ENCODE measurements at regions not wholly inside any gene's neighbourhood (a gene's known extent, or its start where the extent isn't known, plus 50 kb on each side); places are given as distances from the start of the nearest gene placed in this dataset.

GRCh38 chr13:80562433-80563156 lies 221.7 kb upstream of the SPRY2 start:
- no peaks in the 10 kb centered on the region for H3K27me3 ChIP-seq (ENCODE audit: insufficient read depth, low read length)
- H3K4me1 ChIP-seq (ENCODE audit: control insufficient read depth, insufficient read depth, low read length, unreplicated experiment), result peaks cover 6% of the 10 kb centered on the region
- H3K36me3 ChIP-seq (ENCODE audit: insufficient read depth, low read length), result no peaks in the 10 kb centered on the region
- no peak overlapping the region for H2AFZ ChIP-seq (ENCODE audit: low read length, unreplicated experiment)
- H3K27ac ChIP-seq (ENCODE audit: low read depth, low read length), result no peak overlapping the region
- no peaks in the 10 kb centered on the region for H3K79me2 ChIP-seq (ENCODE audit: control insufficient read depth, insufficient read depth, low read length, unreplicated experiment)
- H3K4me3 ChIP-seq (ENCODE audit: low read depth, low read length), result no peak overlapping the region

- Histone ChIP-seq H3K4me1 (ENCODE audit: control insufficient read depth, insufficient read depth, low read length, unreplicated experiment) (peaks cover 12% of the 10 kb centered on the region), H3K27me3 (ENCODE audit: insufficient read depth, low read length) (no peaks in the 10 kb centered on the region), H3K27ac (ENCODE audit: low read depth, low read length) (no peak overlapping the region), H3K79me2 (ENCODE audit: control insufficient read depth, insufficient read depth, low read length, unreplicated experiment) (no peaks in the 10 kb centered on the region), H3K36me3 (ENCODE audit: insufficient read depth, low read length) (no peaks in the 10 kb centered on the region), H3K4me3 (ENCODE audit: low read depth, low read length) (no peak overlapping the region), H2AFZ (ENCODE audit: low read length, unreplicated experiment) (no peak overlapping the region)
Measured at GRCh38 chr13:80560609-80561008, 219.7 kb upstream of the SPRY2 start.

- no peak overlapping the region for H3K4me3 ChIP-seq (ENCODE audit: low read depth, low read length)
Measured at GRCh38 chr13:80559944-80560343, 219.0 kb upstream of the SPRY2 start.

GRCh38 chr13:80558074-80558473 lies 217.1 kb upstream of the SPRY2 start:
- H3K27ac ChIP-seq (ENCODE audit: low read depth, low read length), result no peak overlapping the region
- H3K4me3 ChIP-seq (ENCODE audit: low read depth, low read length), result no peak overlapping the region
- no peaks in the 10 kb centered on the region for H3K36me3 ChIP-seq (ENCODE audit: insufficient read depth, low read length)
- H2AFZ ChIP-seq (ENCODE audit: low read length, unreplicated experiment), result no peak overlapping the region
- H3K27me3 ChIP-seq (ENCODE audit: insufficient read depth, low read length), result no peaks in the 10 kb centered on the region
- H3K4me1 ChIP-seq (ENCODE audit: control insufficient read depth, insufficient read depth, low read length, unreplicated experiment), result peaks cover 22% of the 10 kb centered on the region
- no peaks in the 10 kb centered on the region for H3K79me2 ChIP-seq (ENCODE audit: control insufficient read depth, insufficient read depth, low read length, unreplicated experiment)

More at GRCh38 chr13:80559944-80560343, 219.0 kb upstream of the SPRY2 start:
- Histone ChIP-seq H3K36me3 (ENCODE audit: insufficient read depth, low read length) (no peaks in the 10 kb centered on the region), H3K4me1 (ENCODE audit: control insufficient read depth, insufficient read depth, low read length, unreplicated experiment) (peaks cover 12% of the 10 kb centered on the region), H3K27me3 (ENCODE audit: insufficient read depth, low read length) (no peaks in the 10 kb centered on the region), H2AFZ (ENCODE audit: low read length, unreplicated experiment) (no peak overlapping the region), H3K27ac (ENCODE audit: low read depth, low read length) (no peak overlapping the region), H3K79me2 (ENCODE audit: control insufficient read depth, insufficient read depth, low read length, unreplicated experiment) (no peaks in the 10 kb centered on the region)

DNA sequence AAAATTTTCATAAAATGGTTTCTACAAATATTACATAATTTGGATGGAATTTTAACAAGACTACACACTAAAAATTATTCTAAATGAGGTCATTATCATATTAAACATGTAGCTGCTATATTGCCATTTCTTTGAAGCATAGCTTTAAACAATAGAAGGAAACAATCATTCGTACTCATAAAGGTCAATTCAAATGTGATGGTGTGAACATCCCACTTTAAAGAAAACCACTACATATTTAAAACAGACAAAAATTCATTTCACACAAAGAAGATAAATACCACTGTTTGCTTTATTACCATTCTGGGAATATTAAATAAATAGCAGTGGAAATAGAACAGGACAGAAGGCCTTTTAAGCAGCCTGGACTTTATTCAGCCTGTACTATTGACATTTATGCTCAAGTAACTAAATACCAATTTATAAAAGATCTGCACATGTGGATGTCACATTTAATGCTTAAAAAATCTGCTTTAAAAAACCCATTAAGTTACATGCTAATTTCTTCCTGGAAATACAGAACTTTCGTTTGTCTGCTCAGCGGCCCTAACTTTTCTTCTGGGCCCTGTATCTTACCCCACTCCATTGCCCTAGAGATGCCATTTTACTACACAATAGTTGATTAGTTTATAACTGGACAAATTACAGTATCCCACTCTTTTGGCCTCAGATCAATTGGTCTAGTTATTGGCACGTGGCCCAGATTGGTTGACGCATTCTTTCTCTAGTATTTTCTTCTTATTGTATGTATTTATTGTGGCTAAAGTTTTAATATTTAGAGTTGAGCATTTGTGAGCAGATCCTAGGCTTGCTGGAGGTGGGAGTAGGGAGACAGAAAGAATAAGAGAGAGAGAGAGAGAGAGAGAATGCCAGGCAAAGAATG lies 215.1 kb upstream of the SPRY2 start:
- H3K4me1 ChIP-seq (ENCODE audit: control insufficient read depth, insufficient read depth, low read length, unreplicated experiment), result peaks cover 33% of the 10 kb centered on the region
- H3K27me3 ChIP-seq (ENCODE audit: insufficient read depth, low read length), result no peaks in the 10 kb centered on the region
- no peak overlapping the region for H2AFZ ChIP-seq (ENCODE audit: low read length, unreplicated experiment)
- H3K27ac ChIP-seq (ENCODE audit: low read depth, low read length), result no peak overlapping the region
- no peaks in the 10 kb centered on the region for H3K36me3 ChIP-seq (ENCODE audit: insufficient read depth, low read length)
- no peaks in the 10 kb centered on the region for H3K79me2 ChIP-seq (ENCODE audit: control insufficient read depth, insufficient read depth, low read length, unreplicated experiment)
- H3K4me3 ChIP-seq (ENCODE audit: low read depth, low read length), result no peak overlapping the region

DNA sequence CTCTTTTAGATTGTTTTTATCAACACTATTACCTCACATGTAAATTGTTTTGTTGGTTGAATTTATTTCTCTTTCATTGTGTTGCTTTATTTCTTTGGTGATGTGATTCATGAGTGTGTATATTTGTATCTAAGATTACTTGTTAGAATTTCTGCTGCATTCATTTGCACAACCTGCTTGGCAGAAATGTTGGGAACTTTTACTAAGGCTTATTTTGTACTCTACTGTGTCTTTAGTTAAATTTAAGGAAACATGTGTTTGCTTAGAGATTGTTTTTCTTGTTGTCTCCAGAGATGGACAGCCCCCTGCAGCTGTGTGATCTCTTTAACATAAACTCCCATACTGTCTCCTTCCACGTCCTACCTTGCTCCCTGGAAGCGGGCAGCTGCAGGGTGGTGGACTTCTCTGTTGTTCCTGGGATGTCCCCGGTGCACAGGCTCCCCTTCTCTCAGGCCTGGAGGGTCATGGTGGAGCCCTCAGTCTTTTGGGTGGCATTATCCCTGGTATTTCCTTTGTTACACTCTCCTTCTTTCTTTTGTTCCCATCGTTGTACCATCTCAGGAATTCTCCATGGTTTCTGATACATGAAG lies 212.0 kb upstream of the SPRY2 start:
- Histone ChIP-seq H2AFZ (ENCODE audit: low read length, unreplicated experiment) (no peak overlapping the region), H3K4me1 (ENCODE audit: control insufficient read depth, insufficient read depth, low read length, unreplicated experiment) (peaks cover 37% of the 10 kb centered on the region), H3K4me3 (ENCODE audit: low read depth, low read length) (no peak overlapping the region), H3K36me3 (ENCODE audit: insufficient read depth, low read length) (no peaks in the 10 kb centered on the region), H3K79me2 (ENCODE audit: control insufficient read depth, insufficient read depth, low read length, unreplicated experiment) (no peaks in the 10 kb centered on the region), H3K27ac (ENCODE audit: low read depth, low read length) (no peak overlapping the region), H3K27me3 (ENCODE audit: insufficient read depth, low read length) (no peaks in the 10 kb centered on the region)

DNA sequence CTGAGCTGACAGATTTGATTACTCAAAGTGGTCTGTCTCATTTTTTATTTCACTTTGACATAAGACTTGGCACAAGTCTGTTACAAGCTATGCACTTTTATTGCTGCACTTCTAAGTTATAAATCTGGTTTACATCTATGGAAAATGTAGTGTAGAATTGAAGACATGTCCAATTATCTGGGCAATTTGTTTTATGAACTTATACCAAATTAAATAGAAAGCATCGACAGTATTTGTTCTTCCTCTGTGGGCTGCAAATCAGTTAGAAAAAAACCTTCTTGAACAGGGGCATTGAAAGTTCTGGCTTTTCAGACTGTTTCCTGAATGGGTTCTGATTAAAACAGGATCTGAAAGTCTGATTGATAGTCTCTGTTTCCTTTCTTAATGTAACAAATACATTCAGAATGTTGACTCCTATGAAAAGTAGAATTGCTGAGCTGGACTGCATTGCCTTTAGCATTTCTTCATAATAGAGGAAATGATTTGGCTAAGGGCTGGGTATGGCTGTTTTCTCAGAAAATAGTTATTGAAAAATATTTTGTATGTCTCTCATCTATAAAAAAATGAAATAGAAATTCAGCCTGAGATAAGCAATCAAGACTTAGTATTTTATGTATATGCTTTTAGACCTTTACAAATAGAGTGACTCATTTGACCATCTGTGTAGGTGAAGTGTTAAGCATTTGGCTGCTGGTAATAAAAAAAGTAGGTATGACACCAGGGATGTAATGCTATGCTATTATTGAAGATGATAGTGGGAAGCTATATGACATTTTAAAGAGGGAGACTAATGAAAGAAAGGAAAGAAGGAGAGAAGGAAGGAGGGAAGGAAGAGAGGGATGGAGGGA lies 210.9 kb upstream of the SPRY2 start:
- Histone ChIP-seq H3K27ac (ENCODE audit: low read depth, low read length) (peak overlapping the region; percentile 11; the same call in 1 of the 2 replicates), H2AFZ (ENCODE audit: low read length, unreplicated experiment) (peak overlapping the region; percentile 82), H3K36me3 (ENCODE audit: insufficient read depth, low read length) (no peaks in the 10 kb centered on the region), H3K4me1 (ENCODE audit: control insufficient read depth, insufficient read depth, low read length, unreplicated experiment) (peaks cover 41% of the 10 kb centered on the region), H3K79me2 (ENCODE audit: control insufficient read depth, insufficient read depth, low read length, unreplicated experiment) (no peaks in the 10 kb centered on the region), H3K4me3 (ENCODE audit: low read depth, low read length) (peak overlapping the region; percentile 9), H3K27me3 (ENCODE audit: insufficient read depth, low read length) (no peaks in the 10 kb centered on the region)

GRCh38 chr13:80550971-80551441 lies 210.1 kb upstream of the SPRY2 start:
- H2AFZ ChIP-seq (ENCODE audit: low read length, unreplicated experiment), result no peak overlapping the region
- peaks cover 35% of the 10 kb centered on the region for H3K4me1 ChIP-seq (ENCODE audit: control insufficient read depth, insufficient read depth, low read length, unreplicated experiment)
- no peaks in the 10 kb centered on the region for H3K36me3 ChIP-seq (ENCODE audit: insufficient read depth, low read length)
- no peaks in the 10 kb centered on the region for H3K79me2 ChIP-seq (ENCODE audit: control insufficient read depth, insufficient read depth, low read length, unreplicated experiment)
- no peak overlapping the region for H3K27ac ChIP-seq (ENCODE audit: low read depth, low read length)
- H3K4me3 ChIP-seq (ENCODE audit: low read depth, low read length), result no peak overlapping the region
- H3K27me3 ChIP-seq (ENCODE audit: insufficient read depth, low read length), result no peaks in the 10 kb centered on the region

DNA sequence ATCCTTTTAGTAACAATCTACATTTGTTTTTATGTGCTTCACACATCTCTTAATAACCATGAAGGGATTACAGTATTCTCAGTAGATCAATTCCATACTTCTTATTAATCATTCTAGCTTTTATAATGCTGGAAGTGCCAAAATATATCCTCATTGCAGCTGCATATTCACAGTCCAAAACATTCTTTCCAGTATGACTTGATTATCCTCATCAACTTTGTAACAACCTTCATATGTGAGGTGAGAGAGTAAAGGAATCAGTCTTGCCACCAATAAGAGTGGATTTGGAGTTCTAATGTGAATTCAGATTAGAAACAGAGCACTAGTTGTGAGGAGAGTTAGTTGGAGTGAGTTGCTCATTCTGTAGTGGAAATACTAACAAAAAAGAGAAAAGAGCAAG lies 208.0 kb upstream of the SPRY2 start:
- Histone ChIP-seq H3K36me3 (ENCODE audit: insufficient read depth, low read length) (no peaks in the 10 kb centered on the region), H2AFZ (ENCODE audit: low read length, unreplicated experiment) (no peak overlapping the region)

More for the DNA sequence above, 208.0 kb upstream of the SPRY2 start:
- Histone ChIP-seq H3K4me3 (ENCODE audit: low read depth, low read length) (no peak overlapping the region), H3K27ac (ENCODE audit: low read depth, low read length) (no peak overlapping the region), H3K79me2 (ENCODE audit: control insufficient read depth, insufficient read depth, low read length, unreplicated experiment) (no peaks in the 10 kb centered on the region), H3K4me1 (ENCODE audit: control insufficient read depth, insufficient read depth, low read length, unreplicated experiment) (peaks cover 25% of the 10 kb centered on the region), H3K27me3 (ENCODE audit: insufficient read depth, low read length) (no peaks in the 10 kb centered on the region)

All from ACC112 (cell line).